ENCODE measurements at regions not wholly inside any gene's neighbourhood (a gene's known extent, or its start where the extent isn't known, plus 50 kb on each side); places are given as distances from the start of the nearest gene placed in this dataset.

DNA sequence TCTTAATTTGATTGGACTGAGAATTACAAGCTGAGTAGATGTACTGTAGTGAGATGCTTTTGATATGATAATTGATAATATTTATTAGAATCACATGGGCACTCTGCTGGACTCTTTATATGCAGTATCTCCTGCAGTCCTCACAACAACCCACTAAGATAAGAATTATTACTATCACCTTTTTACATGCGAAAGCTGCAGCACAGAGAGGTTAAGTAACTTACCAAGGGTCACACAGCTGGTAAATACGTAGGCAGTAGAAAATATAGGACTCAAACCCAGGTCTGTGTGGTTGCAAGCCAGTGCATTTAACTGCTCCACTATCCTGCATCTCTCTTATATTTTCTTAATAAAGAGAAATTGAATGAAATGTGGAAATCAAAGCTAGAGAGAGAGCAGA is 392.8 kb upstream of the RORA start:
- no peak overlapping the region for H3K4me3 ChIP-seq (ENCODE audit: low read depth, low read length)
- in situ Hi-C loops (cut with HindIII; ENCODE audit: low sequenced_read_pairs): no loop called here
- DNase-seq (ENCODE audit: low read depth, low spot score): no peak
- TF ChIP-seq, protein P1, sequence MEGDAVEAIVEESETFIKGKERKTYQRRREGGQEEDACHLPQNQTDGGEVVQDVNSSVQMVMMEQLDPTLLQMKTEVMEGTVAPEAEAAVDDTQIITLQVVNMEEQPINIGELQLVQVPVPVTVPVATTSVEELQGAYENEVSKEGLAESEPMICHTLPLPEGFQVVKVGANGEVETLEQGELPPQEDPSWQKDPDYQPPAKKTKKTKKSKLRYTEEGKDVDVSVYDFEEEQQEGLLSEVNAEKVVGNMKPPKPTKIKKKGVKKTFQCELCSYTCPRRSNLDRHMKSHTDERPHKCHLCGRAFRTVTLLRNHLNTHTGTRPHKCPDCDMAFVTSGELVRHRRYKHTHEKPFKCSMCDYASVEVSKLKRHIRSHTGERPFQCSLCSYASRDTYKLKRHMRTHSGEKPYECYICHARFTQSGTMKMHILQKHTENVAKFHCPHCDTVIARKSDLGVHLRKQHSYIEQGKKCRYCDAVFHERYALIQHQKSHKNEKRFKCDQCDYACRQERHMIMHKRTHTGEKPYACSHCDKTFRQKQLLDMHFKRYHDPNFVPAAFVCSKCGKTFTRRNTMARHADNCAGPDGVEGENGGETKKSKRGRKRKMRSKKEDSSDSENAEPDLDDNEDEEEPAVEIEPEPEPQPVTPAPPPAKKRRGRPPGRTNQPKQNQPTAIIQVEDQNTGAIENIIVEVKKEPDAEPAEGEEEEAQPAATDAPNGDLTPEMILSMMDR (IDR thresholded peaks at IDR 0.05; ENCODE audit: low read depth, low read length): no peak

DNA sequence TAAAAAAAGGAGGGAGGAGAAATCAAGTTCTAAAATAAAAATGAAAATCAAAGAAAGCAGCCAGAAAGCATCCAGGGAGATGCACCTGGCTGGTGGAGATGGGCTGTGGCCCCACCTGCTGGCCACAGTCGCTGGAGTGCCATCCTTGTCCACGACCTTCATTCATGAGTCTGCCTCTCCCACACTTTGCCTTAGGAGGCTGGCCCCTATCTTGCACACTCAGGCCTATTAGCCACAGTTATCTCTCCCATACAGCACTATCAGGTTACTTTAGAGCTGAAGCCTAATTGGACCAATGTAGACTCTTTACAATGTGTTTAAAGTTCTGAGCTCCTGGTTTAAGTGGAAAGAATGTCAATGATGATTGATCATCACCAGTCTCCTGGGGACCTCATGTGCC is 392.0 kb upstream of the RORA start:
- no peak for DNase-seq (ENCODE audit: low read depth, low spot score)
- in situ Hi-C loops (cut with HindIII; ENCODE audit: low sequenced_read_pairs): no loop called here
- TF ChIP-seq, protein P1 (IDR thresholded peaks at IDR 0.05; ENCODE audit: low read depth, low read length): peak; percentile 45
- no peak overlapping the region for H3K4me3 ChIP-seq (ENCODE audit: low read depth, low read length)

DNA sequence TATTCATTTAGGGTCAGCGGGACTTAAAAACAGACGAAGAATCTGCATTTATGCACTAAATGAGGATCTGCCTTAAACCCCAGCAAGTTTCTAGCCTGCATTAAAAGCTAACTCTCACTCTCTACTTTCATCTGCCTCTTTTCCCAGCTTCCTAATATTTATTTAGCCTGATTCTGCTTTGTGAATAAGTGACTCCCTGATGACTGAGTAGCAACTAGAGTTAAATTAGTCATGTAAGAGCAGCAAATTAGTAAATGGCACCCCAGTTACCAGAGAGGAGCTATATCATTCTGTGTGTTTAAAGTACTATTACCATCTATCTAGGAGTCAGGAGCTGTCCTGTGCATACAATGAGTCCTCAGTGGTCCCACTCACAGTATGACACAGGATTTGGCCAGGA is 391.0 kb upstream of the RORA start:
- no peak overlapping the region for H3K4me3 ChIP-seq (ENCODE audit: low read depth, low read length)
- in situ Hi-C loops (cut with HindIII; ENCODE audit: low sequenced_read_pairs): no loop called here
- TF ChIP-seq, protein P1 (IDR thresholded peaks at IDR 0.05; ENCODE audit: low read depth, low read length): no peak
- DNase-seq (ENCODE audit: low read depth, low spot score): no peak

DNA sequence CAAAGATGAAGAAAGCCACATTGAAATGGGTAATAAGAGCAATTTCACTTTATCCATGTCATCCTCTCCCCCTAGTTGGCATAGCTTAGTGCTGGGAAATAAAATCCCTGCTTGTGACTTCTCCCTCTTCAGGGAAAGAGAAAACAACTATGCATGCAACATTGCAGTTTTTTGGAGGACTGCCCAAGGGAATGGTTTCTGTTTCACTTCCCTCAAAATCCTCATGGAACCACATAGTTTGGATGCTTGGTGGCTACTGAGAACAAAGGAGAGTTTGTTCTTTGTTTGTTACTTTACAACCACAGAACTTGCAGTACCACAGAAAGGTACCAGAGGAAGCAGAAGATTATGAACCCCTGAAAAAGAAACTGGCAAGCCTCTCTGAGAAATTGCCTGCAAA is 384.6 kb upstream of the RORA start:
- in situ Hi-C loops (cut with HindIII; ENCODE audit: low sequenced_read_pairs): no loop called here
- TF ChIP-seq, protein P1 (IDR thresholded peaks at IDR 0.05; ENCODE audit: low read depth, low read length): no peak
- peak; percentile 45 for DNase-seq (ENCODE audit: low read depth, low spot score)
- H3K4me3 ChIP-seq (ENCODE audit: low read depth, low read length): no peak overlapping the region

DNA sequence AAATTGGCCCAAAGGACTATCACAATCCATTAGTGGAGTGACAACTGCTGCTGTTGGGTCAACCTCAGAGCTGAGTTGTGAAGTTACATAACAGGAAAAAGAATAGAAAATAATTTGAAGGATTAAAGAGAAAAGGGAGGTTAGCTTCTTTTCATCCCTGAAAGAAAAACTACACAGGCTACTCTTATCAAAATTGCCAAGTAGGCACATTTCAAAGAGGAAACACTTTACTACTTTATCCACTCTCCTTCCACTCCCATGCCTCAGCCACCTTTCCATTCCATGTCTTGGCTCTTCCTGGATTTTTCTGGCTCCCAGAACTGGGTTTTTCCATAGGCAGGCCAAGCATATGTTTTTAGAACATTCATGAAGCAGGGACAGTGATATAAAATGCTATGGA is 384.0 kb upstream of the RORA start:
- DNase-seq (ENCODE audit: low read depth, low spot score): no peak
- H3K4me3 ChIP-seq (ENCODE audit: low read depth, low read length): no peak overlapping the region
- TF ChIP-seq, protein P1 (IDR thresholded peaks at IDR 0.05; ENCODE audit: low read depth, low read length): no peak
- in situ Hi-C loops (cut with HindIII; ENCODE audit: low sequenced_read_pairs): no loop called here

DNA sequence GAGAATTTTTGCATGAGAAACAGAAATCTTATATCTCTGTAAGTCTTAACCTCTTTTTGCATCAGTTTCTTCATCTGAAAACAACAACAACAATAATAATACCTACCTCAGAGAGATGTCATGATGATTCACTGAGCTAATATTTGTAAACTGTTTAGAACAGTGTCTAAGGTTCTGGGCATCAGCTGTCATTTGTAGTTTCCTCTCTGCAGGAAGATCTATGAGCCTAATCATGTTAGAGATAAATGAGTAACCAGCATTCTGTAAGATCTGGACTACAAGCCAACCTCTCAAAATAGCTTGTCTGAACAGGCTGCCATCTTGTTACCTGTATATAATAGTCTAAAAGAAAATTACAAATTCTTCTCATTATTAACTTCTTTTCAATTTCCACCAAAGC is 383.0 kb upstream of the RORA start:
- TF ChIP-seq, protein P1 (IDR thresholded peaks at IDR 0.05; ENCODE audit: low read depth, low read length): no peak
- no peak overlapping the region for H3K4me3 ChIP-seq (ENCODE audit: low read depth, low read length)
- no peak for DNase-seq (ENCODE audit: low read depth, low spot score)
- in situ Hi-C loops (cut with HindIII; ENCODE audit: low sequenced_read_pairs): no loop called here

DNA sequence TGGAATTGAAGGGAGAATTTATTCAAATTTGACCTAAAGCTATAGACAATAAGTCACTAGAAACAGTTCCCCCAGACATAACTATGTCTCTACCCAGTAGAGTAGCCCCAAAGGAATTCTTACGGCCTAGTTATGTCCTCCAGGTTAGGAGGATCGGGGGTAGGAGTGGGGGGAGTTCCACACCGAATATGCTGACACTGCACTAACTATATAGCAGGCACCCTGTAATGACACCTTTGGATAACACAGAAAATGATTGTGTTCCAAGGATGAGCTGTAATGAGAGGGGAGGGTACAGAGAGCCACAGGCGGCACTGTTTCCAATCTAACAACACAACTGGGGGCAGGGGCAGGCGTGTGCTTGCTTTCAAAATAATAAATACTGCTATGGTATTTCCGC is 376.2 kb upstream of the RORA start:
- TF ChIP-seq, protein P1 (IDR thresholded peaks at IDR 0.05; ENCODE audit: low read depth, low read length): no peak
- DNase-seq (ENCODE audit: low read depth, low spot score): no peak
- in situ Hi-C loops (cut with HindIII; ENCODE audit: low sequenced_read_pairs): no loop called here
- no peak overlapping the region for H3K4me3 ChIP-seq (ENCODE audit: low read depth, low read length)

Measured in astrocyte of the spinal cord (primary cell).